GM18519 (cell line): ENCODE measurements at regions not wholly inside any gene's neighbourhood (a gene's known extent, or its start where the extent isn't known, plus 50 kb on each side); places are given as distances from the start of the nearest gene placed in this dataset.

Source experiments
- ATAC-seq: cut with Tn5 transposase; IDR thresholded peaks from one replicate; pipeline ENCODE4 v1.9.1; 2021; ENCODE audit warnings: mild to moderate bottlenecking, moderate library complexity; ENCODE audit not compliant: unreplicated experiment, low FRiP score

- ATAC-seq, result no peak
Observed at GRCh38 chr2:180191432-180192124, 184.5 kb upstream of the CWC22 start.

GRCh38 chr2:180190851-180191250 lies 183.8 kb upstream of the CWC22 start:
- ATAC-seq, result no peak

- no peak for ATAC-seq
Observed at GRCh38 chr2:180187611-180188010, 180.5 kb upstream of the CWC22 start.

- ATAC-seq, result no peak
Observed at GRCh38 chr2:180184506-180184905, 177.4 kb upstream of the CWC22 start.

GRCh38 chr2:180180511-180180910 lies 173.4 kb upstream of the CWC22 start:
- ATAC-seq, result no peak

- ATAC-seq, result no peak
Observed at GRCh38 chr2:180177534-180177933, 170.4 kb upstream of the CWC22 start.

- no peak for ATAC-seq
Observed at GRCh38 chr2:180175736-180176135, 168.6 kb upstream of the CWC22 start.

GRCh38 chr2:180174580-180174979 lies 167.5 kb upstream of the CWC22 start:
- no peak for ATAC-seq

- no peak for ATAC-seq
Observed at GRCh38 chr2:180169474-180169873, 162.4 kb upstream of the CWC22 start.

GRCh38 chr2:180161415-180161814 lies 154.3 kb upstream of the CWC22 start:
- no peak for ATAC-seq

- no peak for ATAC-seq
Observed at GRCh38 chr2:180159921-180160320, 152.8 kb upstream of the CWC22 start.

- ATAC-seq, result no peak
Observed at GRCh38 chr2:180158961-180159360, 151.9 kb upstream of the CWC22 start.

GRCh38 chr2:180156651-180157050 lies 149.6 kb upstream of the CWC22 start:
- no peak for ATAC-seq

GRCh38 chr2:180150606-180151005 lies 143.5 kb upstream of the CWC22 start:
- ATAC-seq, result no peak

GRCh38 chr2:180146541-180146940 lies 139.4 kb upstream of the CWC22 start:
- no peak for ATAC-seq

- no peak for ATAC-seq
Observed at GRCh38 chr2:180146114-180146513, 139.0 kb upstream of the CWC22 start.

GRCh38 chr2:180145163-180145562 lies 138.1 kb upstream of the CWC22 start:
- no peak for ATAC-seq

- no peak for ATAC-seq
Observed at GRCh38 chr2:180144338-180144813, 137.3 kb upstream of the CWC22 start.

- no peak for ATAC-seq
Observed at GRCh38 chr2:180143633-180144337, 136.7 kb upstream of the CWC22 start.

GRCh38 chr2:180141600-180141999 lies 134.5 kb upstream of the CWC22 start:
- no peak for ATAC-seq

- no peak for ATAC-seq
Observed at GRCh38 chr2:180133736-180134135, 126.6 kb upstream of the CWC22 start.

GRCh38 chr2:180130403-180130802 lies 123.3 kb upstream of the CWC22 start:
- ATAC-seq, result no peak
